B cell (primary cell): ENCODE measurements at regions not wholly inside any gene's neighbourhood (a gene's known extent, or its start where the extent isn't known, plus 50 kb on each side); places are given as distances from the start of the nearest gene placed in this dataset.

ENCODE experiments used
- ATAC-seq: fragments of 200-7000 bp; cut with Tn5 transposase; one replicate; pipeline ENCODE4 v1.10.0; 2021; ENCODE audit warnings: low read depth, mild to moderate bottlenecking, moderate number of reproducible peaks, moderate library complexity
- CTCF ChIA-PET: fragments of 350-600 bp; sonication (Branson Sonifier 250); formaldehyde crosslinking; loops from one replicate; lab custom pipeline; 2021; ENCODE audit warnings: antibody characterized with exemption, inconsistent platforms; lab: Charles Lee
- POLR2A ChIA-PET: fragments of 350-600 bp; sonication (Branson Sonifier 250); formaldehyde crosslinking; loops from one replicate; lab custom pipeline; 2021; ENCODE audit warnings: antibody characterized with exemption; lab: Charles Lee
- DNase-seq: peaks from one replicate; pipeline ENCODE4 v3.0.0; 2013
- H2AFZ ChIP-seq: 2 replicates; pipeline ENCODE4 v1.6.1; 2012; ENCODE audit warnings: mild to moderate bottlenecking, low read depth, low read length; ENCODE audit not compliant: insufficient read depth, poor library complexity, severe bottlenecking
- H3K27ac ChIP-seq, 2 donors: 1 replicate in 1 of 2; 2 replicates in 1 of 2; pipeline ENCODE4 v1.5.1; 2012 to 2013; ENCODE audit warnings: low read length in 2 of 2, mild to moderate bottlenecking in 2 of 2, moderate library complexity in 1 of 2
- H3K27me3 ChIP-seq, 4 experiments: fragments of 200-600 bp in 1 of 4; sonication (generic) in 1 of 4; replicated peaks in 1 of 4; 1 replicate in 2 of 4; 2 replicates in 2 of 4; pipeline versions ENCODE4 v1.6.1 to v1.7.0; 2013 to 2016; ENCODE audit warnings: low read length in 3 of 4, mild to moderate bottlenecking in 2 of 4, mixed read lengths in 1 of 4, moderate library complexity in 1 of 4; ENCODE audit not compliant: insufficient read depth in 4 of 4, control insufficient read depth in 3 of 4; ENCODE audit errors: control extremely low read depth in 1 of 4
- H3K36me3 ChIP-seq, 2 experiments: replicated peaks in 1 of 2; 1 replicate in 1 of 2; 2 replicates in 1 of 2; pipeline versions ENCODE4 v1.6.1 to v1.7.1; 2013; ENCODE audit warnings: low read length in 1 of 2; ENCODE audit not compliant: insufficient read depth in 2 of 2, control insufficient read depth in 1 of 2; ENCODE audit errors: control extremely low read depth in 1 of 2, extremely low read depth in 1 of 2
- H3K4me1 ChIP-seq, 2 donors: fragments of 200-600 bp in 1 of 2; sonication (generic) in 1 of 2; 1 replicate in 1 of 2; 2 replicates in 1 of 2; pipeline versions ENCODE4 v1.5.1 to v1.6.1; 2013 to 2017; ENCODE audit warnings: low read length in 2 of 2; ENCODE audit not compliant: control insufficient read depth in 2 of 2, insufficient read depth in 2 of 2
- H3K4me2 ChIP-seq: replicated peaks from 2 replicates; pipeline ENCODE3; 2012; ENCODE audit warnings: mild to moderate bottlenecking, low read depth, low read length; ENCODE audit not compliant: poor library complexity, severe bottlenecking
- H3K4me3 ChIP-seq, 5 experiments: fragments of 200-600 bp in 1 of 5; sonication (generic) in 1 of 5; 1 replicate in 3 of 5; 2 replicates in 2 of 5; pipeline versions ENCODE4 v1.5.1 to v1.7.0; 2011 to 2016; ENCODE audit warnings: low read length in 4 of 5, mild to moderate bottlenecking in 4 of 5, low read depth in 2 of 5, control low read depth in 1 of 5, moderate library complexity in 1 of 5; ENCODE audit not compliant: insufficient read depth in 1 of 5; ENCODE audit errors: control extremely low read depth in 1 of 5, extremely low read depth in 1 of 5
- H3K79me2 ChIP-seq: fragments of 200-600 bp; sonication (generic); one replicate; pipeline ENCODE4 v1.6.0; 2016; ENCODE audit warnings: low read length; ENCODE audit not compliant: control insufficient read depth, insufficient read depth
- H3K9ac ChIP-seq: fragments of 200-600 bp; sonication (generic); 2 replicates; pipeline ENCODE4 v1.6.1; 2017; ENCODE audit warnings: mild to moderate bottlenecking, low read length, moderate library complexity
- H3K9me3 ChIP-seq, 3 donors: one replicate each; pipeline versions ENCODE4 v1.6.1 to v1.7.1; 2013; ENCODE audit warnings: low read length in 2 of 3; ENCODE audit not compliant: control insufficient read depth in 2 of 3, insufficient read depth in 1 of 3; ENCODE audit errors: control extremely low read depth in 1 of 3
- H4K20me1 ChIP-seq: 2 replicates; pipeline ENCODE4 v1.6.0; 2012; ENCODE audit warnings: mild to moderate bottlenecking, low read length; ENCODE audit not compliant: insufficient read depth, control insufficient read depth, poor library complexity, severe bottlenecking
- H3K27ac Mint-ChIP-seq: one replicate; pipeline ENCODE4 v1.8.0; 2021; ENCODE audit warnings: mixed read lengths
- H3K27me3 Mint-ChIP-seq: one replicate; pipeline ENCODE4 v1.8.0; 2021; ENCODE audit warnings: mixed read lengths
- H3K4me1 Mint-ChIP-seq: one replicate; pipeline ENCODE4 v1.8.0; 2021; ENCODE audit warnings: mixed read lengths
- H3K4me3 Mint-ChIP-seq: one replicate; pipeline ENCODE4 v1.8.0; 2021; ENCODE audit warnings: mixed read lengths
- H3K9me3 Mint-ChIP-seq: one replicate; pipeline ENCODE4 v1.8.0; 2022; ENCODE audit warnings: mixed read lengths; ENCODE audit not compliant: insufficient read depth
- CTCF ChIP-seq: fragments of 200-600 bp; IDR thresholded peaks from one replicate; pipeline ENCODE4 v1.8.0; 2022; ENCODE audit warnings: antibody characterized with exemption, mild to moderate bottlenecking
- EZH2 ChIP-seq: IDR thresholded peaks from 2 replicates; pipeline ENCODE4 v1.6.1; 2012; ENCODE audit warnings: borderline replicate concordance, low read depth, mild to moderate bottlenecking, moderate library complexity, low read length; ENCODE audit not compliant: insufficient read depth, poor library complexity, severe bottlenecking
- WGBS: methylation state at CpG from one replicate; pipeline ENCODE4 v1.1.5; 2013; ENCODE audit warnings: missing lambda C conversion rate; ENCODE audit not compliant: insufficient coverage; 5-methylcytosine and 5-hydroxymethylcytosine counted together
- intact Hi-C: fragments of 100-400 bp; cut with micrococcal nuclease; formaldehyde crosslinking; loops from one replicate; pipeline ENCODE4 v1.10.0; 2022

- no CpG with 5 or more reads among the region's 1 CpG for WGBS
- Histone ChIP-seq H3K27me3 (no peaks in the 10 kb centered on the region), H3K9me3 (peaks cover 0 to 7% (median 0%) of the 10 kb centered on the region in 3 donors), H3K4me3 (no peak overlapping the region), H4K20me1 (no peaks in the 10 kb centered on the region), H3K4me1 (no peaks in the 10 kb centered on the region), H3K27ac (no peak overlapping the region), H3K79me2 (no peaks in the 10 kb centered on the region), H3K36me3 (no peaks in the 10 kb centered on the region), H2AFZ (no peak overlapping the region), H3K9ac (no peak overlapping the region), H3K4me2 (no peak overlapping the region)
- intact Hi-C loops, result no loop called here
- Mint-ChIP-seq H3K9me3 (no peaks in the 10 kb centered on the region), H3K27me3 (no peaks in the 10 kb centered on the region), H3K4me3 (no peak overlapping the region), H3K27ac (no peak overlapping the region), H3K4me1 (no peaks in the 10 kb centered on the region)
- POLR2A ChIA-PET, result no interaction called here
- ATAC-seq, result no peak
- TF ChIP-seq EZH2 (no peak), CTCF (no peak)
- CTCF ChIA-PET, result no interaction called here
- DNase-seq, result no peak
These were observed 1155.2 kb upstream of the B3GALT2 start for GRCh38 chr1:194341587-194341986.

DNA sequence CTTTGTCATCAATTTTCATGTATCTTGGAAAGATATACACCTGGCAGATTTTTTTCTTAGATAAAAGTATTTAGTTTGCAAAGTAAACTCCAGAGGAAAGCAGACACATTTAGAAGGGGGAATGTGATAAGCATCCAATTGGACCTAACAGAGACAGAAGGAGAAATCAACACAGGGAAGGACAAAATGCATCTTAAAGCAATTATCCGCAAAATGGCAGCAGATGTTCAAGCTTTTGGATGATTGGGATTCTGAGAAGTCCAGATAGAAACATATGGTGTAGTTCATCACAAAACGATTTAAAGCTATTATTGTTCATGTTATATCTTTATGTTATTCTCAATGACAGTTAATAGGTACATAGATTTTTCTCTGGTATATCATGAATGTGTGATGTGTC, 1153.1 kb upstream of the B3GALT2 start:
- Histone ChIP-seq H4K20me1 (no peaks in the 10 kb centered on the region), H3K9me3 (peaks cover 0 to 7% (median 0%) of the 10 kb centered on the region in 3 donors), H3K79me2 (no peaks in the 10 kb centered on the region), H2AFZ (no peak overlapping the region), H3K9ac (no peak overlapping the region), H3K27me3 (no peaks in the 10 kb centered on the region), H3K36me3 (no peaks in the 10 kb centered on the region), H3K4me2 (no peak overlapping the region), H3K4me1 (no peaks in the 10 kb centered on the region), H3K4me3 (no peak overlapping the region), H3K27ac (no peak overlapping the region)
- ChIA-PET CTCF (no interaction called here), POLR2A (no interaction called here)
- WGBS, result 80% methylated on average over 1 of the region's 2 CpGs
- Mint-ChIP-seq H3K4me3 (no peak overlapping the region), H3K4me1 (no peaks in the 10 kb centered on the region), H3K27me3 (no peaks in the 10 kb centered on the region), H3K9me3 (no peaks in the 10 kb centered on the region), H3K27ac (no peak overlapping the region)
- intact Hi-C loops, result no loop called here
- no peak for DNase-seq
- TF ChIP-seq EZH2, result no peak
- no peak for TF ChIP-seq CTCF
- ATAC-seq, result no peak
